ENCODE measurements at regions not wholly inside any gene's neighbourhood (a gene's known extent, or its start where the extent isn't known, plus 50 kb on each side); places are given as distances from the start of the nearest gene placed in this dataset.
A peak's percentile ranks its signal among the peaks of the same experiment; 100 is the strongest.
"Not testable (repeated sequence)": the region's sequence is repeated elsewhere in the genome, so short reads cannot be mapped to it uniquely, and the experiment has no call there.

DNA sequence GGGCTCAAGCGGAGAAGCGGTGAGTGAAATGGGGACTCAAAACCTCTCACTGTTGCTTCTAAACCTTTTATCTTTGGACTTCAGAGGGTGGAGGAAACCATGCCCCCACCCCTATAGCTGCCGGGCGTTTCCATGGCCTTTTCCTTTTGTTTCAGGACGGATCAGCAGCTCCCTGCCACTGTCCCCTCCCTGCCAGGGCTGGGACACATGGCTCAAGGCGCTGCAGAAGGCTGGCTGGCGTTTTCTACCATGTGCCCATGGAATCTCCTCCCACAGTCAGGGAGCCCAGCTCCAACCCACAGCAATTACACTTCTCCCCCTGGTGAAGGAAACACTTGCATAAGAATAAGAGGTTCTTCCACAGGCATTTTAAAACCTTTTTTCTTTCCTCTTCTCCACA is 812.7 kb downstream of the PLA2G4A start:
- no peak for DNase-seq

DNA sequence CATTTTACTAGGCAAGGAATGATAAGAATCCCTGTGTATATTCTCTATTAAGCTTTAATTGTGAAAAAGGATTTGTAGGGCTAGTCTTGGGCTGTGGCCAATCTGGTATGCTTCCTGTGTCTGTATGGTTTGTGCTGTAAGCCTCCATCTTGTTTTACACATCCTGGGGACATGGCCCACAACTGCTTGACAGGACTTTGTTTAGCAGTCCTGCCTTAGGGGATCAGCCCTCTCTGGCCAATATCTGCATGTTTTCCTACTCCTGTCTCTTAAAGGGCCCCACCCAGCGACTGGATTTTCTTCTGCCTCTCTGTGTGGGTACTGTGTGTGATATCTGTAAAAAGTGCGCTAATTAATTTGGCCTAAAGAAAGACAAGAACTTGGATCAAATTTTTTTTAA is 813.2 kb downstream of the PLA2G4A start:
- no peak for DNase-seq

DNA sequence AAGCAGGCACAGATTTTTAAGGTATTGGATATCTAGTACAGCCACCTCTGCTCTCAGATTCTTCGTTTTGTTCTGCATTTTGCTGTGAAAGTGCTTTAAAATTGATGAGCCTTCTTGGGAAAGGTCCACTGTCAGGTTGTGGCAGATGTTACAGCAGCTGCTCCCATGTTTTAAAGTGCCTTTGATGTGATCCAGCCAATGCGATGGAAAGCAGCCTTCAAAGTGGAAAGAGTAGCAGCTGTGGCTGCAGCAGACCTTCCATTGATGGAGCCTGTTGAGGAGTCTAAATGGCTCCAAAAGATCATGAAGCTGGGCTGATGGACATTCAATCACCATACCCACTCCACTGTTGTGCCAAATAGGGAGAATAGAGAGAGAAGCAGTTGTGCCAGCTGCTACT is 816.9 kb downstream of the PLA2G4A start:
- DNase-seq, result no peak

DNA sequence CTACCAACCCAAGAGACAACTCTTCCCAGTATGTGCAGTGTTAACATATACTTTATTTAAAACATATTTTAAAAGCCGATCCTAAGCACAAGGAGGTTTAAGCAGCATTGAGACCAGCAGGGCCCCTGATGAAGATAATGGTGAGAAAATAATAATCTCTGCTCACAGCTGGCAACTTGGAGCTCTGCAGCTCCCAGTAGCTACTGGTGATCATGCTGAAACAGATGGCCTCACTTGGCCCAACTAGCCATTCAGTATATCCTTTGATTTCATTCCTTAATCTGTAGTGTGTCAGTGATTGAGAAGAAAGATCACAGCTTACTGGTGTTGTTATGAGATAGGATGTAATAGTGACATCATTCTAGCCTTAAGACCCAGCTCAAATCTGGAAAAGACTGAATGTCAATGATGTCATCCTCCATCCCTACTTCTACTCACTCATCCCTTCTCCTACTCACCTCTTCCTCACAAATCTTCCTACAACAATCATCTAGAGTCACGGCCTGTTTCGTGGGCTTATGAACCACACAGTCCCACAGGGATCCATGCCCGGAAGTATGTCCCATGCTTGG is 817.9 kb downstream of the PLA2G4A start:
- DNase-seq, result no peak

DNA sequence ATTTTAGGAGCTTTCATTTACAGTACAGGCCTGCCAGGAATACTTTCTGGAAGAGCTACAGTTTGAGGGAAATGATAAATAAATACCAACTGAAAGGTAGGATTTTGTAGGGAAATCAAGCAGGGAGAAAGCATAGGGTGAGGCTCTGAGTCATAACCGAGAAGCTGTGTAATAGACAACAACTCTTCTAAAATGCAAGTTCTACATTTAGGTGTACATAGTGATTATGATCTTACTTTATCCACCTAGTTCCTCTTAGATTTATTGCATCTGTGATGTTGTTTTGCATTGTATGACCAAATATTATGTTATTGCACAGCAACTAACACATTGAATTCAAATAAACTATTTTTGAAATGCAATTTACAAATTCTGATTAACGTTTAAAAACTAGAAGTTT is 819.3 kb downstream of the PLA2G4A start:
- DNase-seq, result no peak

- no peak for DNase-seq
Measured at GRCh38 chr1:187654635-187655034, 825.9 kb downstream of the PLA2G4A start.

- DNase-seq, result no peak
Measured at GRCh38 chr1:187655104-187655503, 826.4 kb downstream of the PLA2G4A start.

DNA sequence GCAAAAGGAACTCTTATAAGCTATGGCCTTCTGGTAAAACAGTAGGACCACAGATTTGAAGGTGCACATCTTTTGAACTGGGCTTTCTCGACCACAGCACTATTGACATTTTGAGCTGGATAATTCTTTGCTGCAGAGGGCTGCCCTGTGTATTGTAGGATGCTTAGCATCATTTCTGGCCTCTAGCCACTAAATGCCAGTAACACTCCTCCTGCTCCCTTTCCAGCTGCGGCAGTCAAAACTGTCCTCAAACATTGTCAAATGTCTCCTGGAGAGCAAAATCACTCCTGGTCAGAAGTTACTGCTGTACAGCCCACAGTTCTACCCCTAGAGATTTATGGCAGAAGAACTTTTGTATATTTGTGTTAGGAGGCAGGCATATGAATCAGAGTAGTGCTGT is 836.7 kb downstream of the PLA2G4A start:
- no peak for DNase-seq

DNA sequence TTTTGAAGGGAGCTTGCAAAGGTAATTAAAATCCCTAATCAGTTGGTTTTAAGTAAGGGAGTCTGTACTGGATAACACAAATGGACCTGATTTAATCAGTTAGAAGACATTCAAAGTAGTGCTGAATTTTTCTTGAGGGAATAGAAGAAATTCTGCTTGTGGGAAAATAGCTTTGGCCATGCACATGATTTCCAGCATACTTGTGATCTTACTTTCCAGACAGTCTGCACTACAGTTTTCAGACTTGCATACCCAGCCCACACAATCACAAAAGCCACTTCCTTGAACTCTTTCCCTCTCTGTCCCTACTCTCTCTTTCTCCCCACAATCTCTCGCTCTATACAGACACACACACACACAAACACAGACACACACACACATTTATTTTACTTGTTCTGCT is 852.1 kb downstream of the PLA2G4A start:
- DNase-seq, result no peak

GRCh38 chr1:187682112-187682511 is 853.4 kb downstream of the PLA2G4A start:
- DNase-seq, result no peak

DNA sequence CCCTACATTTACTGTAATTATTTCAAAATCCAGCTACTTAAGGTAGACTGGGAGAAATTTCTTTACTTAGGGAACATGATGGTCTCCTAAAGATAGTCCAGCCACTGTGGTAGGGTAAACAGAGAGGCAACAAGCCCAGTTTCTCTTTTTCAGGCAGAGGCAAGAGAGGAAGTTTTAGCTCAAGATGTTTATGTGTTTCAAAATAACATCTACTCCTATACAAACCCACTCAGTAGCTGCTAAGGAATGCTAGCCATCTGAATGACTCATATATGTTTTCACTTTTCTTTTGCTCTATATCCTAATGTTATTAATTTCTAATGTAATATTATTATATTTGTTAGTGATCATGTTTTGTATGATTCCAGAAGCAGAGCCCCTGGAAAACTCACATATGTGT is 856.6 kb downstream of the PLA2G4A start:
- no peak for DNase-seq

GRCh38 chr1:187689129-187689528 is 860.4 kb downstream of the PLA2G4A start:
- DNase-seq, result no peak

DNA sequence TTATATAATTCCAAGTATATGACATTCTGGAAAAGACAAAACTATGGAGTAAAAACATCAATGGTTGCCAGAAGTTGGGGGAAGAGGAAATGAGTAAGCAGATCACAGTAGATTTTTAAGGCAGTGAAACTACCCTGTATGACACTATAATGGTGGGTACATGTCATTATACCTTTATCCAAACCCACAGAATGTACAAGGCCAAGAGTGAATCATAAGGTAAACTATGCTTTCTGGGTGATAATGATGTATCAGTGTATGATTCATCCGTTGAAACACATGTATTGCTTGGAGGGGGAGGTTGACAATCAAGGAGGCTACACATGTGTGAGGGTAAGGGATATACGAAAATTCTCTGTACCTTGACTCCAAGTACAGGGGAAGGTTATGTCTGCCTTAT is 862.7 kb downstream of the PLA2G4A start:
- DNase-seq, result peak; percentile 42

- DNase-seq, result no peak
Measured at GRCh38 chr1:187692799-187693198, 864.0 kb downstream of the PLA2G4A start.

GRCh38 chr1:187696073-187696472 is 867.3 kb downstream of the PLA2G4A start:
- DNase-seq, result no peak

DNA sequence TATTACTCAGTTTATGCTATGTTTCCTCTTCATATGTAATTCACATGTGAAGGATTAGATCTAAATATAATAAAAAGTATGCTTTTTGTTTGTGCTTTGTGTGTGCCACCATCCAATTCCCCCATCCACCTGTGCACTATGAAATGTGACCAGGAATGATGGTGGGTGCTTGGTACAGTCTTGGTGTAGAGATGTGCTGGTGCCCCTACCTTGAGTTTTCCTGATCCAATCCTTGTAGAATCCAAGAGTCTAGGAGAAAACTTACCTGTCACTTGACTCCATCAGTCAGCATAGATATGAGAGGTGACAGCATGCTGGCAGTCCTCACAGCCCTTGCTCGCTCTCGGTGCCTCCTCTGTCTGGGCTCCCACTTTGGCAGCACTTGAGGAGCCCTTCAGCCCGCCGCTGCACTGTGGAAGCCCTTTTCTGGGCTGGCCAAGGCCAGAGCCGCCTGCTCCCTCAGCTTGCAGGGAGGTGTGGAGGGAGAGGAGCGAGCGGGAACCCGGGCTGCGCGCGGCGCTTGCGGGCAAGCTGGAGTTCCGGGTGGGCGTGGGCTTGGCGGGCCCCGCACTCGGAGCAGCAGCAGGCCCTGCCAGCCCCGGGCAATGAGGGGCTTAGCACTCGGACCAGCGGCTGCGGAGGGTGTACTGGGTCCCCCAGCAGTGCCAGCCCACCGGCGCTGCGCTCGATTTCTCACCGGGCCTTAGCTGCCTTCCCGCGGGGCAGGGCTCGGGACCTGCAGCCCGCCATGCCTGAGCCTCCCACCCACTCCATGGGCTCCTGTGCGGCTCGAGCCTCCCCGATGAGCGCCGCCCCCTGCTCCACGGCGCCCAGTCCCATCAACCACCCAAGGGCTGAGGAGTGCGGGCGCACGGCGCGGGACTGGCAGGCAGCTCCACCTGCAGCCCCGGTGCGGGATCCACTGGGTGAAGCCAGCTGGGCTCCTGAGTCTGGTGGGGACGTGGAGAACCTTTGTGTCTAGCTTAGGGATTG is 874.7 kb downstream of the PLA2G4A start:
- DNase-seq, result not testable (repeated sequence)

DNA sequence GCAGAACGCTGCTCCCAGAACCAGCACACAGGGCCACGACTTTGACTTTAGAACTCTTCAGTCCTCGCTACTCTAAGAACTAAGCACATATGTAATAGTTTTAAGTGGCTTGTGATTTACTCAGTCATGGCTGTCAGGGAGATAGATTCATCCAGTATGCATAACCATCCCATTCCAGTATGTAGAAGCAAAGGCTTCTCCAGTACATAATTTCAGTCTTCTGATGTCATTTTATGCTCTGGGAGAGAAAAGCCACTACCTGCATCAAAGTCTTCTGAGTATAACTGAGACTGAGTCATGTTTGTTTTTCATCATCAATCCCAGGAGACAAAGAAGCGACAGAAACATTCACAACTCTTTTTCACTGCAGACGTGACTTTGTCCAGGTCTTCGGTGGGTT is 885.7 kb downstream of the PLA2G4A start:
- DNase-seq, result no peak

DNA sequence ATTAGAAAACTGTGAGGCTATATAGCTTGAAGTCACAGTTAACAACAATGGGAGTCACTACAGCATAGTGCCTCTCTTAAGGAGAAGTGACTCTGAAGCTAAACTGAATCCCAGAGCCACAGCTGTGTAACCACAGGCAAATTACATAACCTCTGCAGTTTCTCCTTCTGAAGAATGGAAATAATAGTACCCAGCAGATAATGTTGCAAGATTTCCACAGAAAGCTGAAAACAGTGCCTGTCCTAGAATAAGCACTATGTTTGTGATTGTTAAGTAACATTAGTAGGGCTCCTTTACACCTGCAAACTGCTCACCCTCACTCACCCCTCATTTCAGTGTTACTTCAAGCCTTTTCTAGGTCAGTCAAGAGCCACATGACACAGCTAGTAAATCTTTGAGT is 886.7 kb downstream of the PLA2G4A start:
- no peak for DNase-seq

DNA sequence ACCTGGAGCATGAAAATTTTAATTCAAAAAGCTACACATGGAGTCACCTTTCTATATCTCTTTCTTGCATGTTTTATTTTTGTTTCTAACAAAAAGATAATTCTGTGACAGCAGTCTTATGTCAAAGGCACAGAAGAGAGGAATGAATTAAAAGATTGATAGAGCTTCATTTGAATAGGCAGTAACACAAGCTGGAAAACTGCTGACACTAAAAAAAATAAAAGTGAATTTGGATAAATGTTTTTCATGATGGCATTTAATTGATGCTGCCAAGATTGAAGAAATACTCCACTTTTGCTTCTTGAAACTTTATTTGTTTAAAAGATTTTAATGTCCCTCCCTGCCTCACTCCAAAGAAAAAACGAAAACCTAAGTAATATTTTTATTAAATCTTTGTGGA is 887.4 kb downstream of the PLA2G4A start:
- no peak for DNase-seq

GRCh38 chr1:187718527-187718926 is 889.8 kb downstream of the PLA2G4A start:
- no peak for DNase-seq

- no peak for DNase-seq
Measured at GRCh38 chr1:187721216-187721615, 892.5 kb downstream of the PLA2G4A start.

GRCh38 chr1:187725216-187725615 is 896.5 kb downstream of the PLA2G4A start:
- DNase-seq, result no peak

GRCh38 chr1:187733232-187733631 is 904.5 kb downstream of the PLA2G4A start:
- no peak for DNase-seq

- DNase-seq, result no peak
Measured at GRCh38 chr1:187734427-187734826, 905.7 kb downstream of the PLA2G4A start.

DNA sequence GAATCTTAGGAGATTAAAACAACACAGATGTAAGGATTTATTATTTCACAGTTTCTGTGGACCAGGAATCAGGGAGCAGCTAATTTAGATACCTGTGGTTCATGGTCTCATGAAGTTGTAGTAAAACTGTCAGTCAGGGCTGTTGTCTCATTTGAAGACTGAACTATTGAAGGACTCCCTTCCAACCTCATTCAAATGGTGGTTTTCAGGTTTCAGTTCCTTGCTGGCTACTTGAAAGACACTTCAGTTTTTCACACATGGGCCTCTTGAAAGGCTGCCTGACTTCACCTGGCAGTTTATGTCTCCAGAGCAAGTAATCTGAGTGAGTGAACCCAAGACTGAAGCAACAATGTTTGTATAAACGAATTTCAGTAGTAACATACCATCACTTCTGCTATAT is 915.9 kb downstream of the PLA2G4A start:
- DNase-seq, result no peak
